Ovary (tissue), 3 donors: ENCODE measurements at regions not wholly inside any gene's neighbourhood (a gene's known extent, or its start where the extent isn't known, plus 50 kb on each side); places are given as distances from the start of the nearest gene placed in this dataset.

Source experiments
- EP300 ChIP-seq: sonication (generic); formaldehyde crosslinking; IDR thresholded peaks from one replicate; pipeline ENCODE4 v1.6.1; 2017; ENCODE audit warnings: antibody characterized with exemption
- POLR2A ChIP-seq: fragments of 450-650 bp; IDR thresholded peaks from one replicate; pipeline ENCODE4 v1.6.1; 2017; ENCODE audit warnings: antibody characterized with exemption, mild to moderate bottlenecking, moderate library complexity
- TF ChIP-seq, protein P1 (sequence below), 3 donors: fragments of 450-650 bp in 2 of 3; fragments of 200-600 bp in 1 of 3; IDR thresholded peaks; one replicate each; pipeline versions ENCODE4 v1.5.1 to v1.8.0; 2016 to 2022; ENCODE audit warnings: antibody characterized with exemption in 3 of 3, mild to moderate bottlenecking in 1 of 3
- donor health status: DM: no; HTN: no; CAD: no.

DNA sequence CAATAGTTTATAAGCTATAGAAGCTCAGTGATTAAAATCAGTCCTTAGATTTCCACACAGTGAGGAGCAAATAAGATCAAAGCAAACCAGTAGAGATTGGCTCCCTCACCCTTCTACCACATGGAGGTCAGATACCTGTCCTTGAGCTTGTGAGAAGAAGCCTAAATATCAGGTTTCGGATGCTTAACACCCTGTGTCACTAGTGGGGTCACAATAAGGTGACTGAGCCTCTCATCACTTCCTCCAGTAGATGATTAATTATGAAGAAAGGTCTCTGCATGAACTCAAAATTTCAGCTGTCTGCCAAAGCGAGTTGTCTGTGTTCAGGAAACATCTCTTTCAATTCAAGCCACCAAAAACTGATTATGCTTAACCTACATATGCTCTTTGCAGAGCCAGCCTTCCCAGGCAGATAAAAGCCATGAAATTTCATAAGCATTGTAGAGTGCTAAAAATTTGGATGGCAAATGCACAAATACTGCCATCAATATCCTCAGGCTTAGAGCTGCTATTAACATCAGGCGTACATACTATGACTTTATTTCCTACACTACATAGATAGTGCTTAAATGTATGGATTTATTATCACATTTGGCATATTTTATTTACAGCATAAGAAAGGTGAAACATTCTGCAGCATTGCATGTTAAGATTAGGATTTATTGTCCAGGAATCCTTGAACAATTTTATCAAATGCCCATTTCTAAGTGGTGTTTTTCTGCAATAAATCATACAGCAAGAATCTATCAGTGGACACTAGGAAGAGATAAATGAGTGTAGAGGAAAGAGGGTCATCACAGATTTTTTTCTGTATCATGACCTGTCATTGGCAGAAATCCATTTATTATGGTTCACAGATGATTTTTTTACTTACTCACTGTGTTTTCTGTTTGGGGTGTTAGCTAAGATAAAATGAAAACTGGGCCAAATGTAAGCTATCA, 285.1 kb upstream of the SP8 start:
- TF ChIP-seq, protein P1, sequence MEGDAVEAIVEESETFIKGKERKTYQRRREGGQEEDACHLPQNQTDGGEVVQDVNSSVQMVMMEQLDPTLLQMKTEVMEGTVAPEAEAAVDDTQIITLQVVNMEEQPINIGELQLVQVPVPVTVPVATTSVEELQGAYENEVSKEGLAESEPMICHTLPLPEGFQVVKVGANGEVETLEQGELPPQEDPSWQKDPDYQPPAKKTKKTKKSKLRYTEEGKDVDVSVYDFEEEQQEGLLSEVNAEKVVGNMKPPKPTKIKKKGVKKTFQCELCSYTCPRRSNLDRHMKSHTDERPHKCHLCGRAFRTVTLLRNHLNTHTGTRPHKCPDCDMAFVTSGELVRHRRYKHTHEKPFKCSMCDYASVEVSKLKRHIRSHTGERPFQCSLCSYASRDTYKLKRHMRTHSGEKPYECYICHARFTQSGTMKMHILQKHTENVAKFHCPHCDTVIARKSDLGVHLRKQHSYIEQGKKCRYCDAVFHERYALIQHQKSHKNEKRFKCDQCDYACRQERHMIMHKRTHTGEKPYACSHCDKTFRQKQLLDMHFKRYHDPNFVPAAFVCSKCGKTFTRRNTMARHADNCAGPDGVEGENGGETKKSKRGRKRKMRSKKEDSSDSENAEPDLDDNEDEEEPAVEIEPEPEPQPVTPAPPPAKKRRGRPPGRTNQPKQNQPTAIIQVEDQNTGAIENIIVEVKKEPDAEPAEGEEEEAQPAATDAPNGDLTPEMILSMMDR (IDR thresholded peaks at IDR 0.05): no peak
- TF ChIP-seq EP300: no peak
- no peak for TF ChIP-seq POLR2A
